ENCODE measurements at regions not wholly inside any gene's neighbourhood (a gene's known extent, or its start where the extent isn't known, plus 50 kb on each side); places are given as distances from the start of the nearest gene placed in this dataset.

DNA sequence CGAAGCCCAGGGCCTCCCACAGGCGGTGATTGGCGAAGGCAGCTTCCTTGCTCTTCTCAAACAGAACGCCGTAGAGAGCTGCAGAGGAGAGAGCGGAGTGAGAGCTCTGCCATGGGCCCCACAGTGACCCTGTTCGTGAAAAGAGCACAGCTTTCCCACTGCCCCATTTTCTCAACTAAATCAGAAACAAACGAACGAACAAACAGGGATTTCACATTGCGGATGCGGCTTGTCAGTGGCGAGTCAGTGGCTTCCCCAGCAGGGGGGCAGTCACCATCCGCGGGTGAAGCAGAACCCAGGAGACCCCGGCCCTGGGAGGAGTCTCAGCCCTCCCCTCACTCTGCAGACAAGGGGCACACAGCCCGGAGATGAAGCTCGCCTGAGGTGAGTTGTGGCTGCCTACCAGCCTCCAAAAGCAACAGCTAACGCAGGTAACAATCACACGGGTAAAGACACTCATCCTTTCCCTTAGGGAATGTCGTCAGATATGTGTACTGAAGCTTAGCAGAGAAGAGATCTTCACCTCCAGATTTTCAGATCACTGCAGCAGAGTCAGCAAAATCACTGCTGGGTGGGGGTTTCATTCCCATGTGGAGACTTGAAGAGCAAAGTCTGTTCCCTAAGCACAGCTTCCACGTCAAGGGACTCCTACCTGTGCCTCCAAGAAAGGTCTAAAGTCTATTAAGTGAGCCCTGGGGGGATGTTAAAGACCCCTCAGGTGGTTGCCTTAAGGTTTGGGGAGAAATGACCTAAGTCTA, 51.2 kb upstream of the GPR31 start:
- Histone ChIP-seq H3K9me3 (no peaks in the 10 kb centered on the region), H3K27me3 (peaks cover 0 to 10% of the 10 kb centered on the region in 2 donors), H3K36me3 (no peaks in the 10 kb centered on the region), H3K4me1 (no peaks in the 10 kb centered on the region), H3K4me3 (no peak overlapping the region), H3K27ac (no peak overlapping the region)
- TF ChIP-seq POLR2A (IDR thresholded peaks at IDR 0.05): no peak
- intact Hi-C loops (cut with DNase I; ENCODE audit: low total_unique reads): no loop called here
- DNase-seq (ENCODE audit: low spot score in 2 of 2): no peak

DNA sequence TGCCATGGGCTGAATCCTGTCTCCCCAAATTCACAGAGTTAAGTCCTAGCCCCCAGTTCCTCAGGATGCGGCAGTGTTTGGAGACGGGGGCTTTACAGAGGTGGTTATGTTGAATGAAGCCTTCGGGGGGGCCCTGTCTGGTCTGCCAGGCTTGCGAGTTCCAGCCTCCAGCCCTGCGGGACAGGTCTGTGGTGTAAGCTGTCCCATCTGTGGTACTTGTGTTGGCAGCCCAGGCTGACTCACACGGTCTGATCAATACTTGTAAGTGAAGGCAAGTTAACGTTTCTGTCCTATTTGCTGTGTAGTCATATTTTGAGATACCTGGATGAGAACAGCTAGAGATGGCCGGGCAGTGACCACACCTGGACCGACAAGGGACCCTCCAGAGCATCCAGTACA, 51.8 kb upstream of the GPR31 start:
- H3K36me3 ChIP-seq: no peaks in the 10 kb centered on the region
- intact Hi-C loops (cut with DNase I; ENCODE audit: low total_unique reads): no loop called here
- no peaks in the 10 kb centered on the region for H3K4me1 ChIP-seq
- H3K4me3 ChIP-seq: no peak overlapping the region
- TF ChIP-seq POLR2A (IDR thresholded peaks at IDR 0.05): no peak
- TF ChIP-seq, protein P1, sequence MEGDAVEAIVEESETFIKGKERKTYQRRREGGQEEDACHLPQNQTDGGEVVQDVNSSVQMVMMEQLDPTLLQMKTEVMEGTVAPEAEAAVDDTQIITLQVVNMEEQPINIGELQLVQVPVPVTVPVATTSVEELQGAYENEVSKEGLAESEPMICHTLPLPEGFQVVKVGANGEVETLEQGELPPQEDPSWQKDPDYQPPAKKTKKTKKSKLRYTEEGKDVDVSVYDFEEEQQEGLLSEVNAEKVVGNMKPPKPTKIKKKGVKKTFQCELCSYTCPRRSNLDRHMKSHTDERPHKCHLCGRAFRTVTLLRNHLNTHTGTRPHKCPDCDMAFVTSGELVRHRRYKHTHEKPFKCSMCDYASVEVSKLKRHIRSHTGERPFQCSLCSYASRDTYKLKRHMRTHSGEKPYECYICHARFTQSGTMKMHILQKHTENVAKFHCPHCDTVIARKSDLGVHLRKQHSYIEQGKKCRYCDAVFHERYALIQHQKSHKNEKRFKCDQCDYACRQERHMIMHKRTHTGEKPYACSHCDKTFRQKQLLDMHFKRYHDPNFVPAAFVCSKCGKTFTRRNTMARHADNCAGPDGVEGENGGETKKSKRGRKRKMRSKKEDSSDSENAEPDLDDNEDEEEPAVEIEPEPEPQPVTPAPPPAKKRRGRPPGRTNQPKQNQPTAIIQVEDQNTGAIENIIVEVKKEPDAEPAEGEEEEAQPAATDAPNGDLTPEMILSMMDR (IDR thresholded peaks at IDR 0.05): no peak
- TF ChIP-seq POLR2AphosphoS5 (IDR thresholded peaks at IDR 0.05): no peak
- H3K27me3 ChIP-seq: peaks cover 0 to 10% of the 10 kb centered on the region in 2 donors
- no peak overlapping the region for H3K27ac ChIP-seq
- DNase-seq (ENCODE audit: low spot score in 2 of 2): no peak
- no peaks in the 10 kb centered on the region for H3K9me3 ChIP-seq

DNA sequence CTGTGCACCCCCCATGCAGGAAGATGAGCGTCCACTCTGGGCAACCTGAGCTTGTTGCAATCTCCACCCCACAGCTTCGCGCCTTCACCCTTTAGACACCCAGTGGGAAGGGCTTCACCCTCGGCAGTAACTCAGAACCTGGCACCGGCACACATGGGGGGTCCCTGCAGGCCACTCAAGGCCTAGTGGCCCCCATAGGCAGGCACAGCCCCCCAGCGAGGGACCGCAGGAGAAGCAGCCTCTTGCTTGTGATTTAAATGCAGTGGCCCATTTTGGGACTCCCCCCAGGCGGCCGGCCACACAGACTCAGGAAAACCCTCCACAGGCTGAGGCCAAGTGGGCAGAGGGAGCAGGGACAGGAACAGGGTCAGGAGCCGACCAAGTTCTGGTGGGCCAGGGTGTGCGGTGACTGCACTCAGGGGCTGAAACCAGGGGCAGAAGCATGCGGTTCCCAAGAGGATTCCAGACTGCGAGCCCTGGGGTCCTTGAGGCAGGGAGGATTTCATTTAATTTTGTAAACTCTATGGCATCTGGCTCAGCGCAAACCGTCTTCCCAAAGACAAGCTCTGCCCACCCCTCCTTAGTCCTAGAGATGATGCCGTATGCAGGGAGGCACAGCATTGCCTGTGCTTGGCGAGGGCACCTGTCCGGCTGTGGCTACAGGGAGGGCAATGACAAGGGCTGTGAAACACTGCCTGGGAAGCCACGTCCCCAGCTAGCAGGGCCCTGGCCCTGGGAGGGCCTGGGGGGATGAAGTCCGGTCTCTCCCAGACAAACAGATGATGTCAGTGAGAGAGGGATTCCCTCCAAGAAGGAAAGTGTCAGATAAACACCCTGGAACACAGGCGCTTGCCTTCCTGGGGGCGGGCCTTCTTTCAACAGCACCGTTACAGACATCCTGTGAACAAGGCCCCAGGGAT, 52.9 kb upstream of the GPR31 start:
- TF ChIP-seq, protein P1 (IDR thresholded peaks at IDR 0.05): no peak
- TF ChIP-seq POLR2A (IDR thresholded peaks at IDR 0.05): no peak
- TF ChIP-seq POLR2AphosphoS5 (IDR thresholded peaks at IDR 0.05): no peak
- H3K36me3 ChIP-seq: no peaks in the 10 kb centered on the region
- peaks cover 0 to 10% of the 10 kb centered on the region in 2 donors for H3K27me3 ChIP-seq
- DNase-seq (ENCODE audit: low spot score in 2 of 2): no peak
- intact Hi-C loops (cut with DNase I; ENCODE audit: low total_unique reads): no loop called here
- H3K4me1 ChIP-seq: no peaks in the 10 kb centered on the region
- no peaks in the 10 kb centered on the region for H3K9me3 ChIP-seq
- H3K4me3 ChIP-seq: no peak overlapping the region
- H3K27ac ChIP-seq: no peak overlapping the region

DNA sequence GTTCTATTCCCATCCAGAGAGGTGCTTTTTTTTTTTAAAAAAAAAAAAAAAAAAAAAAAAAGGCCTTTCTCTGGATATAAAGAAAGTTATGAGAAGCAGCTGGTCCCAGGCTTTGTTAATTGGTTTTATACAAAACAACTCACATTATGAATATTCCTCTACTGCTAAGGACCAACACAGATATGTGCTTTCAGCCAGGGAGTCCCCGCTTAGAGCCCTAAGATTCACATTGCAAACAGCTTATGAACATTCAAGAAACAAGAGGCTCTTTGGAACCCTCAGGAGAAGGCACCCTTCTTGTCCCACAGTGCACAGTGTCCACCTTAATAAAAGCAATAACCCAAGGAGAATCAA, 53.5 kb upstream of the GPR31 start:
- H3K4me3 ChIP-seq: no peak overlapping the region
- no peaks in the 10 kb centered on the region for H3K36me3 ChIP-seq
- DNase-seq (ENCODE audit: low spot score in 2 of 2): no peak
- no peaks in the 10 kb centered on the region for H3K4me1 ChIP-seq
- no peak overlapping the region for H3K27ac ChIP-seq
- no peak for TF ChIP-seq POLR2A (IDR thresholded peaks at IDR 0.05)
- TF ChIP-seq POLR2AphosphoS5 (IDR thresholded peaks at IDR 0.05): no peak
- TF ChIP-seq, protein P1 (IDR thresholded peaks at IDR 0.05): no peak
- H3K9me3 ChIP-seq: no peaks in the 10 kb centered on the region
- peaks cover 0 to 10% of the 10 kb centered on the region in 2 donors for H3K27me3 ChIP-seq
- intact Hi-C loops (cut with DNase I; ENCODE audit: low total_unique reads): no loop called here

DNA sequence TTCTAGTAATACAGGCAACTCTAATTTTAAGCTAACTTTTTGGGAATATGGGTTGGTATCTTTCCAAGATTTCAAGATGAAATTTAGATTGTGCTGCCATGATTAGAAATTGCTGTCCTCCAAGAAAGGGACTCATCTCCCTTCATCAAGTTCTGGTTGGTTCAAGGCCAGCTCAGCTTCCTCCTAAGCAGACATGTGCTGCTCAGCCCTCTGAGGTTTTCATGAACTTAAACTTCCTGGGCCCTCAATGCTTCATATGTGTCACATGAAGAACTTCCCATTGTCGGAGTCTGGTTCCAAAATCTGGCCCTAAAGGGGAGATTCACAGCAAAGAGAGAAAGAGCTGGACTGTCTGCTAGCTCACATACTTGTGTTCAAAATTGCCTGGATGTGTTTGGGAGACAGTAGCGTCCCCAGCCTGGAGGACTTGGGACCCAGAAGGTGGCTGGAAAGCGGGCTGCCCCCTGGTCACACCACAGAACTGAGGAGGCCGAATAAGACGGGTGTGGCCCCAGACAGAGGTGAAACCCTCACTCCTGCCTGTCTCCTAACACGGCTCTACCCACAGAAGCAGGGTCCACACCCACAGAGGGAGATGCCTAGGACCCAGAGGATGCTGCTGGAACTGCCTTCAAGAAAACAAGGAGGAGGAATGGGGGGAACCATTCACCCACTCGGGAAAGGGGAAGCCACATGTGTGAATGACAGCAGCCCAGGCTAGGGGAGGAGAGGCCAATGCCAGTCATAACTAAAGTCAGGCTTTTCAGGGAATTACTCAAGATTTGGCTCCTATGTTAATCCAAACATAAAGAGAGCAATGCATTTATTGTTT, 54.3 kb upstream of the GPR31 start:
- H3K36me3 ChIP-seq: no peaks in the 10 kb centered on the region
- TF ChIP-seq POLR2A (IDR thresholded peaks at IDR 0.05): no peak
- TF ChIP-seq POLR2AphosphoS5 (IDR thresholded peaks at IDR 0.05): no peak
- TF ChIP-seq, protein P1 (IDR thresholded peaks at IDR 0.05): no peak
- intact Hi-C loops (cut with DNase I; ENCODE audit: low total_unique reads): no loop called here
- no peak overlapping the region for H3K4me3 ChIP-seq
- H3K27ac ChIP-seq: no peak overlapping the region
- no peaks in the 10 kb centered on the region for H3K9me3 ChIP-seq
- DNase-seq (ENCODE audit: low spot score in 2 of 2): no peak
- peaks cover 0 to 10% of the 10 kb centered on the region in 2 donors for H3K27me3 ChIP-seq
- no peaks in the 10 kb centered on the region for H3K4me1 ChIP-seq
